Hematopoietic multipotent progenitor cell treated with erythropoietin and hydrocortisone succinate and interleukin-3 and kit ligand, for 4 days (in vitro differentiated cells): ENCODE measurements at regions not wholly inside any gene's neighbourhood (a gene's known extent, or its start where the extent isn't known, plus 50 kb on each side); places are given as distances from the start of the nearest gene placed in this dataset.
"Not testable (repeated sequence)": the region's sequence is repeated elsewhere in the genome, so short reads cannot be mapped to it uniquely, and the experiment has no call there.

Source experiments
- DNase-seq: peaks from one replicate; pipeline ENCODE4 v3.0.0-alpha.2; 2015

DNA sequence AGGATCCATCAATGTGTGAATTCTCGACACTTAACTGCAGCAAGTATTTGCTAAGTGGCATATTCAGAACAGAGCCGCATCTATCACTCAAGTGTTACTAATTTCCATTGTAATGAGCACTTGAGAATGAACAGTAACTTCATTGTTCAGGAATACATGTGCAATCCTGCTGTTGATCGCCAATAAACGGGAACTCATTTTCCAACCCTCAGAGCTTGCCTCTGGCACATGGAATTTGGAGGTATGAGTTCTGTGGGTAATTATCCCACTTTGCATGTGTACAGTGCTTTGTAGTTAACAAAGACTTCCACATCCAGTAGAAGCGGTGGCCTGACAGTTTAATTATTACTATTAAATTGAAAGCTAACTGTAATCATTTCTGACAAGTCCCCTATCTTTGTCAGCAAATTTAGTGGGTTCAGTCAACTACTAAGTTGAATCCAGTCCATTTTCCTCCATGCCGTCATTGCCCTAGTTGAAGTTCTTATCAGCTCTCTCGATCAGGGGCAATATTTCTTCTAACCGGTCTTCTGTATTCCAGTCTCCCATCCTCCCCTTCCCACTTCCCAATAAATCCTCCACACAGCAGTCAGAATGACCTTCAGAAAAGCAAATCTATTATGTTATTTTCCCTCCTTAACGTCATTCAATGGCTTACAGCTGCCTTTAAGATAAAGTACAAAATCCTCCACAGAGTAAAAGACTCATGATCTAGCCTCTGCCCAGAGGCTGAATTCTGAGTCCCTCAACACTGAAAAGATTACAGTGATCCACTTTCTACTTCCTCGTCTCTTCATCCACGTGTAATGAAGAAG lies 62.4 kb upstream of the GBA3 start:
- DNase-seq, result not testable (repeated sequence)

- not testable (repeated sequence) for DNase-seq
These were observed 61.6 kb upstream of the GBA3 start for GRCh38 chr4:22631167-22631566.

DNA sequence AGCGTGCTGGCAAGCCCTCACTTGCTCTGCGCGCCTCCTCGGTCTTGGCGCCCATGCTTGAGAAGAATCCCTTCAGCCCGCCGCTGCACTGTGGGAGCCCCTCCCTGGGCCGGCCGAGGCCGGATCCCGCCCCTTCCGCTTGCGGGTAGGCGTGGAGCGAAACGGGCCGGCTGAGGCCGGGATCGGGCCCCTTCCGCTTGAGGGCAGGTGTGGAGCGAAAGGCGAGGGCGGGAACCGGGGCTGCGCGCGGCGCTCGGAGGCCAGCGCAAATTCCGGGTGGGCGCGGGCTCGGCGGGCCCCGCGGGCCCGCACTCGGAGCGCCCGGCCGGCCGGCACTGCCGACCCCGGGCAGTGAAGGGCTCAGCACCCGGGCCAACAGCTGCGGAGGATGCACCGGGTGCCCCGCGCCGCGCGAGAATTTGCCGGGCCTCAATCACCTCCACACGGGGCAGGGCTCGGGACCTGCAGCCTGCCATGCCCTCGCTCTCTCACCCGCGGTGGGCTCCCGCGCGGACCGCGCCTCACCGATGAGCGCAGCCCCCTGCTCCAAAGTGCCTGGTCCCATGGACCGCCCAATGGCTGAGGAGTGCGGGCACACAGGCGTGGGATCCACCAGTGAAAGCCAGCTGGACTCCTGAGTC lies 58.1 kb upstream of the GBA3 start:
- no peak for DNase-seq

DNA sequence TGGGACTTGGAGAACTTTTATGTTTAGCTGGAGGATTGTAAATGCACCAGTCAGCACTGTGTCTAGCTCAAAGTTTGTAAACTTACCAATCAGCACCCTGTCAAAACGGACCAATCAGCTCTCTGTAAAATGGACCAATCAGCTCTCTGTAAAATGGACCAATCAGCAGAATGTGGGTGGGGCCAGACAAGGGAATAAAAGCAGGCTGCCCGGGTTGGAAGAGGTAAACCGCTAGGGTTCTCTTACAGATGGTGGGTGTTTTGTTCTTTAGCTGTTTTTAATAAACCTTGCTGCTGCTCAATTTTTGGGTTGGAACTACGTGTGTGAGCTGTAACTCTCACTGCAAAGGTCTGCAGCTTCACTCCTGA lies 57.6 kb upstream of the GBA3 start:
- DNase-seq, result not testable (repeated sequence)

DNA sequence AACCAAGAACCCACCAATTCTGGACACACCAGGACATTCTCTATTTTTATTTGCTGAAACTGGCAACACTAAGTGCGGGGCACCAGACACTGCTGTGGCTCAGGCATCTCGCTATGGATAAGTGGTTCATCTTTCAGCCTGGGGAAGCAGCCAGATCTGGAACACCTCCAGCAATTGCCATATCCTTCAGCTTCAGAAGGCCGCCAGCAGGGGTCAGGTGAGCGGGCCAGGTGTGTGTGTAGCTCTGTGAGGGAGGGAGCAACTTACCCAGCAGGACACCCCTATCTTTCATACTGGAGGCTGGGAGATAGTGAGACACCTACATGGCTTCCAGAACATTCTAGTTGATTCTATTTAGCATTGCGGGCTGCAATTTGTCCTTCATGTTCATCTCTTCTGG lies 57.0 kb upstream of the GBA3 start:
- no peak for DNase-seq

- no peak for DNase-seq
These were observed 55.4 kb upstream of the GBA3 start for GRCh38 chr4:22637306-22637705.
